ENCODE measurements at regions not wholly inside any gene's neighbourhood (a gene's known extent, or its start where the extent isn't known, plus 50 kb on each side); places are given as distances from the start of the nearest gene placed in this dataset.

DNA sequence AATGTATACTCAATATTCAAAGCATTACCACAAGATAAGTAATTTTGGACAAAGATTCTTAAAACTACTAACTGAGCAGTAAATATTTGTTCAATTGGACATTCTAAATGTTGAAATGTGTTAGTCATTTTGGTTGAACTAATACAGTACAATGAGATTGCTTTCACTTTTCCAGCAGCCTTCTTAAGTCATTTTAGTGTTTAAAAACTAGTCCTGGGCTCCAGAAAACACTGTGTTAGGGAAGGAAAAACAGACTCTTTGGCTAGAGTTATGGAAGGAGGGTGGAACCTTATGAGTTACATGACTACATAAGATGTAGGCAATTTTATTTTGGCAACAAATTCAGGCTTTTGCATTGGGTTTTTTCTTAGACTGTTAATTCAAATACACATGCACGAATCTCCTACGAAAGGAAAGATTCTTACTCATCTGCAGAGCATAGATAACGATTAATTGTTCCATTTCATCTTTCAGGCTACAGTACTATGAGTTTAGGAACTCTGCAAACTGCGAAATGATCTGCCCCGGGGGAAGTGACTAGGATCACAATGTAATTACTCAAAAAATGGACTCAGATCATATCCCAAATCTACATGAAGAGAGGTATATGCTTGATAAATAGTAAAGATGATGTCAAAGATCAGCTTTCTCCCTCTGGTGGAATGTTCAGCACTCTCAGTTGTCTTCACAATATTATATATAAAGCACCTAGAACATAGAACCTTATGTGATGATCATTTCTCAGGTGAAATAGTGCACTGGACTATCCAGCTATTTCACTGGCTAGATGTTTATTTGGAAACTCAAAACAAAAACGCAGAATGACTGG, 492.8 kb upstream of the MDFIC2 start:
- no peak overlapping the region for H3K4me3 ChIP-seq (ENCODE audit: low read depth in 1 of 3, low read length in 3 of 3)
- TF ChIP-seq, protein P1, sequence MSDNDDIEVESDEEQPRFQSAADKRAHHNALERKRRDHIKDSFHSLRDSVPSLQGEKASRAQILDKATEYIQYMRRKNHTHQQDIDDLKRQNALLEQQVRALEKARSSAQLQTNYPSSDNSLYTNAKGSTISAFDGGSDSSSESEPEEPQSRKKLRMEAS (IDR thresholded peaks at IDR 0.05), result no peak
- TF ChIP-seq YY1 (IDR thresholded peaks at IDR 0.05) (no peak), REST (IDR thresholded peaks at IDR 0.05) (no peak), SP1 (IDR thresholded peaks at IDR 0.05) (no peak), HNF4A (conservative IDR thresholded peaks at IDR 0.05) (no peak), CTCF (IDR thresholded peaks at IDR 0.05; ENCODE audit: low read depth, low read length, missing input control) (no peak), HNF4G (IDR thresholded peaks at IDR 0.05) (no peak), TAF1 (conservative IDR thresholded peaks at IDR 0.05) (no peak), JUND (IDR thresholded peaks at IDR 0.05) (no peak), RXRA (IDR thresholded peaks at IDR 0.05) (no peak), ZBTB33 (IDR thresholded peaks at IDR 0.05) (no peak), RAD21 (IDR thresholded peaks at IDR 0.05) (no peak)
- no peaks in the 10 kb centered on the region for H3K36me3 ChIP-seq (ENCODE audit: control insufficient read depth in 4 of 4, insufficient read depth in 3 of 4, low read depth in 1 of 4, low read length in 3 of 4)
- 83% methylated on average over 6 of the region's 6 CpGs for WGBS
- no peak overlapping the region for H3K9ac ChIP-seq (ENCODE audit: low read depth in 1 of 2, low read length in 2 of 2)
- DNase-seq (ENCODE audit: low spot score), result no peak
- no peak overlapping the region for H3K27ac ChIP-seq (ENCODE audit: low read depth in 1 of 2, low read length in 2 of 2)
- peaks cover 0 to 7% (median 0%) of the 10 kb centered on the region in 4 donors for H3K27me3 ChIP-seq (ENCODE audit: control insufficient read depth in 4 of 4, insufficient read depth in 4 of 4, low read length in 3 of 4)
- H3K4me1 ChIP-seq (ENCODE audit: control insufficient read depth in 4 of 4, insufficient read depth in 4 of 4, low read length in 3 of 4), result no peaks in the 10 kb centered on the region
- H3K9me3 ChIP-seq (ENCODE audit: control insufficient read depth in 4 of 4, low read length in 3 of 4), result no peaks in the 10 kb centered on the region

DNA sequence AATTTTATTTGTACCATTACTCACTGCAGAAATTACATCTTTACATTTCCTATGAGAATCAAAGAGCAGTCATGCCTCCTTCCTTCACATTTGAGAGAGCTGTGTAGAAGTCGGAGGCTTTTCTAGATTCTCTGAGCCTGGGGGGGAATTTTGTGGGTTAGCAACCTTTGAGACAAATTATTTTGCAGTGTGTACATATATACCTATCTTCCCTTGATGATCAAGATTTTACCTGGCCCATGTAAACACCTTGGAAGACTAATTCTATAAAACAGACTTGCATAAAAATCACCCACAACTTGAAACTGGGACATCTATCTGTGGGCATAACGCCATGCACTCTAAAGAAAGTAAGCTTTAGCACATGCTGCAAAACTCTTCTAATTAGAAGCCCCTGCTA, 491.5 kb upstream of the MDFIC2 start:
- no peak overlapping the region for H3K9ac ChIP-seq (ENCODE audit: low read depth in 1 of 2, low read length in 2 of 2)
- H3K27ac ChIP-seq (ENCODE audit: low read depth in 1 of 2, low read length in 2 of 2), result no peak overlapping the region
- H3K4me1 ChIP-seq (ENCODE audit: control insufficient read depth in 4 of 4, insufficient read depth in 4 of 4, low read length in 3 of 4), result no peaks in the 10 kb centered on the region
- no peaks in the 10 kb centered on the region for H3K36me3 ChIP-seq (ENCODE audit: control insufficient read depth in 4 of 4, insufficient read depth in 3 of 4, low read depth in 1 of 4, low read length in 3 of 4)
- no peaks in the 10 kb centered on the region for H3K9me3 ChIP-seq (ENCODE audit: control insufficient read depth in 4 of 4, low read length in 3 of 4)
- 76% methylated on average over 2 of the region's 2 CpGs for WGBS
- DNase-seq (ENCODE audit: low spot score), result no peak
- H3K27me3 ChIP-seq (ENCODE audit: control insufficient read depth in 4 of 4, insufficient read depth in 4 of 4, low read length in 3 of 4), result peaks cover 0 to 4% (median 0%) of the 10 kb centered on the region in 4 donors
- no peak for TF ChIP-seq FOXA2 (IDR thresholded peaks at IDR 0.05)
- TF ChIP-seq REST (IDR thresholded peaks at IDR 0.05), result no peak
- no peak for TF ChIP-seq HNF4G (IDR thresholded peaks at IDR 0.05)
- no peak for TF ChIP-seq HNF4A (conservative IDR thresholded peaks at IDR 0.05)
- TF ChIP-seq RAD21 (IDR thresholded peaks at IDR 0.05), result no peak
- no peak for TF ChIP-seq YY1 (IDR thresholded peaks at IDR 0.05)
- no peak for TF ChIP-seq FOXA1 (IDR thresholded peaks at IDR 0.05)
- no peak for TF ChIP-seq SP1 (IDR thresholded peaks at IDR 0.05)
- no peak for TF ChIP-seq GABPA (IDR thresholded peaks at IDR 0.05 in 1 of 2, conservative IDR thresholded peaks at IDR 0.05 in 1 of 2)
- TF ChIP-seq TAF1 (conservative IDR thresholded peaks at IDR 0.05), result no peak
- no peak overlapping the region for H3K4me3 ChIP-seq (ENCODE audit: low read depth in 1 of 3, low read length in 3 of 3)

Data from liver (tissue), 8 donors.